GM12892 (cell line): ENCODE measurements at regions not wholly inside any gene's neighbourhood (a gene's known extent, or its start where the extent isn't known, plus 50 kb on each side); places are given as distances from the start of the nearest gene placed in this dataset.

Experiments used
- POLR2A ChIP-seq: IDR thresholded peaks from 2 replicates; pipeline ENCODE4 v1.6.1; 2011; ENCODE audit warnings: low read depth, low read length, control low read depth
- POLR2AphosphoS5 ChIP-seq: IDR thresholded peaks from 2 replicates; pipeline ENCODE4 v1.6.1; 2011; ENCODE audit warnings: low read depth, low read length, control low read depth
- TAF1 ChIP-seq: IDR thresholded peaks from 2 replicates; pipeline ENCODE4 v1.6.1; 2011; ENCODE audit warnings: low read depth, mild to moderate bottlenecking, control low read depth, low read length, borderline replicate concordance

DNA sequence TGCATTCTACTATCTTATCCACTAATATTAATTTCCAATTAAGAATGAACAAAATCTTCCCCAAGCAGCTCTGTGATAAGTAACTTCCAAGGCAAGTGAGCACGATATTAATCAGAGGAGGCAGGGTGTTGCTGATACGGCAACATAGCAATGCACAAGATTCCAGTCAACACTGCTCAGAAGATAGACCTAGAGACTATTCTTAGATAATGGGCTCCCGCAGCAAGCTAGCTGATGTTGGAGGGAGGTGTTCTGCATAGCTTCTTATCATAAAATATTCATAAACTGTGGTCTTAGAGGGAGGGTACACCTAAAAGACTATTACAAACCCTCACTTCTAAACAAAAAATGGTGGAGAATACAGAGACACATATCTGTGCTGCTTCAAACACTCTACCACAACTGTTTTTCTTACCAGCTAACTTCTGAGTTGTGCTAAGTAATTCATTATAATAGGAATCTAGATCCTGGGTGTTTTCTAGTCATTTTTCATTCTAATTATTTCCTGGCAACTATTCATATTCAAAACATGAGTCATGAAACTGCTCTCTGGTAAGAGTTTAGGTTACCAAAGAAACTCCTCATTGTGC lies 382.0 kb upstream of the SOX14 start:
- TF ChIP-seq TAF1 (no peak), POLR2A (no peak), POLR2AphosphoS5 (no peak)
